ENCODE measurements at regions not wholly inside any gene's neighbourhood (a gene's known extent, or its start where the extent isn't known, plus 50 kb on each side); places are given as distances from the start of the nearest gene placed in this dataset.

- Histone ChIP-seq H3K27me3 (ENCODE audit: control insufficient read depth, insufficient read depth, low read length) (no peaks in the 10 kb centered on the region), H3K4me3 (ENCODE audit: insufficient read depth, low read depth, low read length) (no peak overlapping the region), H3K36me3 (replicated peaks; ENCODE audit: control insufficient read depth, insufficient read depth, low read length) (no peaks in the 10 kb centered on the region)
- DNase-seq, result no peak
Observed at GRCh38 chr2:226122041-226122440, 677.6 kb downstream of the IRS1 start.

DNA sequence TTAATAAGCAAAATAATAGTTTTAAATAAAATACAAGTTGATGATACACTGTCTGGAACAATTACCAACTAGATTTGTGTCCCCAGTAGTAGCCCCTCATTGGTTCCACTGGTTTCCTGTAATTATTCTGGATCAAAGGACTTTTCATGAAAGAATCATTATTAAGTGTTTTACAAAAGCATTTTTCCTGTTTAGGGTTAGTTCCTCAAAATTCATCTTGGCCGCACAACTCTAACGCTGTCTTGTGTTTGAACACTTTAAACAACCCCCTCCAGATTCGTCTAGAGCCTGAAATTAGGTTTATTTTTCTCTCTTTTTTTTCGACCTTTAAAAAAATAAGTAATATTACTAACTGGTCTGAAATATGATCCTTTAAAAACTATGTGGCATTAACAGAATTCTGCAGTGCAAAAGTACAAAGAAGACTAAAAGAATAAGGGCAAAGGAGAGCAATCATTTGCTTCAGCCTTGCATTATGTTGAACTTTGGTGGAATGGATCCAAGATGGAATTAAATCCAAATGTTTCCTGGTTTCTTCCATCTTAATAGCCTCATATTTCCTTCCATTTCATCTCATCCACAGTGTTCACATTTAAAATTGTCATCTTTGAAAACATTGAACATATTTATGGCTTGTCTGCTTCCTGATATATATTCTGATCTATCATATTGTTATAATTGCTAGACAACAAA, 678.4 kb downstream of the IRS1 start:
- H3K27me3 ChIP-seq (ENCODE audit: control insufficient read depth, insufficient read depth, low read length), result no peaks in the 10 kb centered on the region
- H3K4me3 ChIP-seq (ENCODE audit: insufficient read depth, low read depth, low read length), result no peak overlapping the region
- no peak for DNase-seq
- no peaks in the 10 kb centered on the region for H3K36me3 ChIP-seq (replicated peaks; ENCODE audit: control insufficient read depth, insufficient read depth, low read length)

GRCh38 chr2:226118471-226119429, 680.9 kb downstream of the IRS1 start:
- DNase-seq, result no peak
- Histone ChIP-seq H3K27me3 (ENCODE audit: control insufficient read depth, insufficient read depth, low read length) (no peaks in the 10 kb centered on the region), H3K36me3 (replicated peaks; ENCODE audit: control insufficient read depth, insufficient read depth, low read length) (no peaks in the 10 kb centered on the region), H3K4me3 (ENCODE audit: insufficient read depth, low read depth, low read length) (no peak overlapping the region)

GRCh38 chr2:226117510-226118065, 682.0 kb downstream of the IRS1 start:
- Histone ChIP-seq H3K27me3 (ENCODE audit: control insufficient read depth, insufficient read depth, low read length) (no peaks in the 10 kb centered on the region), H3K36me3 (replicated peaks; ENCODE audit: control insufficient read depth, insufficient read depth, low read length) (no peaks in the 10 kb centered on the region), H3K4me3 (ENCODE audit: insufficient read depth, low read depth, low read length) (no peak overlapping the region)
- DNase-seq, result no peak

DNA sequence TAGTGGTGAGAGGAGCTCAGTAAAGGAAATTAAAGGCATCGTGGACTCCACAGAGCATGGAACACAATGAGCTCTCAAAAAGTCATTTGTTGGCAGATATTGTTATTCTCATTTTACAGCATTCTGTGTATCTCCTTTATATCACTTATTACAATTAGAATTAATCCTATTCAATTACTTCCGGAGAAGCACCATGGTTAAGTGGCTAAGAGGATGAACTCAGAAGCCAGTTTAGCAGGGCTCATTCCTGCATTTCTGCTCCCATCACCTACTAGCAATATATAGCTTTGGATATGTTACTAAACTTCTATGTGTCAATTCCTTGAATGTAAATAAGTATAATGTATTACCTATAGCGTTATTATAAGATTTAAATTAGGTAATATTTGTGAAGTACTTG, 683.3 kb downstream of the IRS1 start:
- no peaks in the 10 kb centered on the region for H3K27me3 ChIP-seq (ENCODE audit: control insufficient read depth, insufficient read depth, low read length)
- H3K36me3 ChIP-seq (replicated peaks; ENCODE audit: control insufficient read depth, insufficient read depth, low read length), result no peaks in the 10 kb centered on the region
- no peak for DNase-seq
- no peak overlapping the region for H3K4me3 ChIP-seq (ENCODE audit: insufficient read depth, low read depth, low read length)

- H3K4me3 ChIP-seq (ENCODE audit: insufficient read depth, low read depth, low read length), result no peak overlapping the region
- no peak for DNase-seq
- no peaks in the 10 kb centered on the region for H3K36me3 ChIP-seq (replicated peaks; ENCODE audit: control insufficient read depth, insufficient read depth, low read length)
- no peaks in the 10 kb centered on the region for H3K27me3 ChIP-seq (ENCODE audit: control insufficient read depth, insufficient read depth, low read length)
Observed at GRCh38 chr2:226115832-226116200, 683.8 kb downstream of the IRS1 start.

DNA sequence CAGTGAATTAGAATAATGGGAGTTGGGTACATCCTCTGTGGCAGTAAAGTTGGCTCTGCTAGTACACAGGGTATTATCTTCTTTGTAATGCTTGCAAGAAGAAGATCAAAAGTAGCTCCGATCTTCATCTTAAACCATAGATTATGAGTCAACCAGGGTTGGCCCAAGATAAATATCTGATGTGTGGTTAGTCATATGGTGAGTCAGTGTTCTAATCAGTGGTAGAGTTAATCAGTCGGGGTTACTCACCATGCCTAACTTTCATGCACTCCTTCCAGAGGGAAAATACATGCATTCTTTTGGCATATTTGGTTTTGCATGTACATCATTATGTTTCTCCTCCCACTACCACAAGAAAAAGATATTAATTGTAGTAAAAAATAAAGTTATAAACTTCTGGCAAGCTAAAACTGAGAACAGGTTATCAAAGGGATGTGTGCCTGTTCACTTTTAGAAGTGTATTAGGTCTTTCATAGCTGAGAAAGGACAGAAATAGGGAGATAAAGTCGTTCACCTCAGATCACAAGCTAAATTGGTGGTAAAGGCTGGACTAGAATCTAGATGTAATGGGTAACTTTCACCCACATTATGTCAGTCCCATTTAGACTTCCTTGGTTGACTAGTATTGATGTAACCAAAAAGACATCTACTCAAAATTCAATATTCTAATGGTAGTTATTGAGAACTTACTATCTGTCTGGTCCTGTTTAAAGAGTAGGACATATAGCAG, 684.4 kb downstream of the IRS1 start:
- H3K36me3 ChIP-seq (replicated peaks; ENCODE audit: control insufficient read depth, insufficient read depth, low read length), result no peaks in the 10 kb centered on the region
- DNase-seq, result no peak
- H3K27me3 ChIP-seq (ENCODE audit: control insufficient read depth, insufficient read depth, low read length), result no peaks in the 10 kb centered on the region
- no peak overlapping the region for H3K4me3 ChIP-seq (ENCODE audit: insufficient read depth, low read depth, low read length)

DNA sequence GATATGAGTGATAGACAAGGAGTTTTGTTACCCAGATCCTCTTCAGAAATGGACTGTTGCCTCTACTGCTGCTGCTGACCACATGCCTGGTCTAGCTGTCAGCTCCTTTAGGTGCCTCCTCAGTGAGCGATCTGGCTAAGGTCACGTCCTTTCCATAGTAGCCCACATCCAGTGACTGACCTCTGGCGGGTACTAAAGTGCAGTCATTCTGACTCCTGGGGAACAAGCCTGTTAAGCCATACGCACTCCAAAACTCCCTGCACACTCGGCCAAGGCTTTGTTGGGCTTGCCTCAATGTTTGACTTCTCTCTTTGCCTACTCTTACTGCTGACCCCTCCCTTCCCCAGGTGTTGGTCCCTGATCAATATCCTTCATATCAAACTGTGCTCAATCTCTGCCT, 685.2 kb downstream of the IRS1 start:
- Histone ChIP-seq H3K27me3 (ENCODE audit: control insufficient read depth, insufficient read depth, low read length) (no peaks in the 10 kb centered on the region), H3K36me3 (replicated peaks; ENCODE audit: control insufficient read depth, insufficient read depth, low read length) (no peaks in the 10 kb centered on the region), H3K4me3 (ENCODE audit: insufficient read depth, low read depth, low read length) (no peak overlapping the region)
- no peak for DNase-seq

DNA sequence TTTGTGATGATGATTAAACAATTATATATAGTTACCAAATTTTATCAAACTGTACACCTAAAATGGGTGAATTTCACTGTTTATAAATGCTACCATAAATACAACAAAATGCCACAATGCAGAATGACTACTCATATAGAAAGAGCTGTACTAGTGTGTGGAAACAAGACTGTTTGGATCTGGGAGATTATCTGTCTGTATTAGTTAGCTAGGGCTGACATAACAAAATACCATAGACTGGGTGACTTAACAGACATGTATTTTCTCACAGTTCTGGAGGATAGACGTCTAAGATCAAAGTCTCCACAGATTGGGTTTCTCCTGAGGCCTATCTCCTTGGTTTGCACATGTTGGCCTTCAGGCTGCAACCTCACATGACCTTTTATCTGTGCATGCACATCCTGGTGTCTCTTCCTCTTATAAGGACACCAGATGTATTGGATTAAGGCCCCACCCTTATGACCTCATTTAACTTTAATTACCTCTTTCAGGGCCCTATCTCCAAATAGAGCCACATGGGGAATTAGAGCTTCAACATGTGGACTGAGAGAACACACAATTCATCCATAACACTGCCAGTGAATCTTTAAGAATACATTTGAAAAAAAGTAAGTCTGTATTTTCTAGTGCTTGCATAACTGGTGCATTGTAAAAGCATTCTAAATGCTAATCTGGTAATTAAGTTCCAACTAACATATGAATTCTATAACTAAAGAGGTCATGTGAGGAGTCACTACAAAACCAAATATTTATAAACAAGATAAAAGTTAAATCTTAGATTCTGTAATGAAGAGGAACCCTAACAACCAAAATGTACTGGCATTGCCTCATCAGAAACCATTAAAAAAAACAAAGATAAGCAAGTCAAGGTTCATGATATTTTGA, 699.6 kb downstream of the NYAP2 start:
- DNase-seq, result no peak
- H3K36me3 ChIP-seq (replicated peaks; ENCODE audit: control insufficient read depth, insufficient read depth, low read length), result no peaks in the 10 kb centered on the region

GRCh38 chr2:226095058-226095457, 695.5 kb downstream of the NYAP2 start:
- no peaks in the 10 kb centered on the region for H3K36me3 ChIP-seq (replicated peaks; ENCODE audit: control insufficient read depth, insufficient read depth, low read length)
- no peaks in the 10 kb centered on the region for H3K27me3 ChIP-seq (ENCODE audit: control insufficient read depth, insufficient read depth, low read length)
- no peak overlapping the region for H3K4me3 ChIP-seq (ENCODE audit: insufficient read depth, low read depth, low read length)
- no peak for DNase-seq

More for the DNA sequence above, 699.6 kb downstream of the NYAP2 start:
- no peaks in the 10 kb centered on the region; the same call in 1 of the 2 replicates for H3K27me3 ChIP-seq (ENCODE audit: control insufficient read depth, insufficient read depth, low read length)
- H3K4me3 ChIP-seq (ENCODE audit: insufficient read depth, low read depth, low read length), result no peak overlapping the region

DNA sequence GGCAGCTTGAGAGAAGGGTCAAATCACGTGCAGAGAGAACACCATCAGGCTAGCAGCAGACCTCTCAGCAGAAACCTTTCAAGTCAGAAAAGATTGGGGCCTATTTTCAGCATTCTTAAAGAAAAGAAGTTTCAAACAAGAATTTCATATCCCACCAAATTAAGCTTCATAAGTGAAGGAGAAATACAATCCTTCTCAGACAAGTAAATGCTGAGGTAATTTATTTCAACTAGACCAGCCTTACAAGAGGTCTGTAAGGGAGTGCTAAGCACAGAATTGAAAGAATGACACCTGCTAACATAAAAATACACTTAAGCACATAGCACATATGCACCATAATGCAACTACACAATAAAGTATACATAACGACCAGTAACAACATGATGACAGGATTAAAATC, 693.9 kb downstream of the NYAP2 start:
- Histone ChIP-seq H3K4me3 (ENCODE audit: insufficient read depth, low read depth, low read length) (no peak overlapping the region), H3K36me3 (replicated peaks; ENCODE audit: control insufficient read depth, insufficient read depth, low read length) (no peaks in the 10 kb centered on the region), H3K27me3 (ENCODE audit: control insufficient read depth, insufficient read depth, low read length) (no peaks in the 10 kb centered on the region)
- no peak for DNase-seq

DNA sequence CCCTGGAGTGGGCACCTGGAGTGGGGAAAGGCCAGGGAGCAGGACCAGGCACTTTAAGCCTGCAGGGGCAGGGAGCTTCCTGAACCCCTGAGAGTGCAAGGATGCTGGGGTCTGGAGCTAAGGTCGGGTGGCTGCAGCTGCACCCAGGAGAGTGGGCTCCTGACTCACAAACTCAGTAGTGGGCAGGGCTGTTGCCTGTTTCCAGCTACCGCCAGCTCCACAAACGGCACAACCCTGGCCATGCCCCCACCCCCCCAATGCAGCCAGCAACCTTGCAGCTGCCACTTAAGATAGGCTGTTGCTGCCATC, 688.8 kb downstream of the NYAP2 start:
- H3K36me3 ChIP-seq (replicated peaks; ENCODE audit: control insufficient read depth, insufficient read depth, low read length), result no peaks in the 10 kb centered on the region
- no peaks in the 10 kb centered on the region for H3K27me3 ChIP-seq (ENCODE audit: control insufficient read depth, insufficient read depth, low read length)
- no peak for DNase-seq
- H3K4me3 ChIP-seq (ENCODE audit: insufficient read depth, low read depth, low read length), result no peak overlapping the region

DNA sequence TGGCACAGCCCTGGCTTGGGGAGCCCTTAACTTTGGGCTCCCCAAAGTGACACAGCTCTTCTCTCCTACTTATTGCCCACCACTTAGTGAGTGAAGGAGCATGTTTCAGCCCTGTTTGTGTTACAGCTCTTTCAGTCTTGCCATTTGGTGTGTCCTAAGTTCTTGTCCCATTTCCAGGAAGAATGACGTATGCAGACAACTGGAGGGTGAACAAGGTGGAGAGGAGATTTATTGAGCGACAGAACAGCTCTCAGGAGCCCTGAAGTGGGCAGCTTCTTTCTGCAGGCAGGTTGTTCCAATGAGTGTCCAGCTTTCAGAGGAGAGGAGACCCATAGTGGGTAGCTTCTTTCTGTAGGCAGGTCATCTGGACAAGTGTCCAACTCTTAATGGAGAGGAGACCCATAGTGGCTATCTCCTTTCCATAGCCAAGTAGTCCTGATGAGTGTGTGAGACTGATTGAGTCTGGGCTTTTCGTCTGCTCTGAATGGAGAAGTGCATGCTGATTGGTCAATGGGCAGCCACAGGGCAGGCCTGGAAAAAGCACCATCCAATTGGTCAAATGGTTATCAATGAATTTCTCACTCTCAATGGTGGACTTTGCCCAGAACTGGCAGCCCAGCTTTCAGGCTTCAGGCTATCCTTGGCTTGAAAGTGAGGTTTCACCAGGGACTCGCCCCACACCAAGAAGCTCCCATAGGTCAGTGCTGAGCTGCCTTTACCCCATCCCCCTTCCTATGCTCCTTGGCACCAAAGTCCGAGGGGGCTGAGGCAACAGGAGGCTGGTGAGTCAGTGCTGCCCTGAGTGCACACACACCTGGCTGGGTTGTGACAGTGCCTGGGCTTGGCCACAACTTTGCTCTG, 688.2 kb downstream of the NYAP2 start:
- Histone ChIP-seq H3K36me3 (replicated peaks; ENCODE audit: control insufficient read depth, insufficient read depth, low read length) (no peaks in the 10 kb centered on the region), H3K4me3 (ENCODE audit: insufficient read depth, low read depth, low read length) (no peak overlapping the region), H3K27me3 (ENCODE audit: control insufficient read depth, insufficient read depth, low read length) (no peaks in the 10 kb centered on the region)
- no peak for DNase-seq
